ENCODE measurements at regions not wholly inside any gene's neighbourhood (a gene's known extent, or its start where the extent isn't known, plus 50 kb on each side); places are given as distances from the start of the nearest gene placed in this dataset.

- H4K20me1 ChIP-seq (ENCODE audit: insufficient read depth, low read length): no peaks in the 10 kb centered on the region
- peak overlapping the region in 1 of 2 experiments; percentile 1; a peak in 1 of 4 replicates for H4K8ac ChIP-seq (ENCODE audit: low read depth in 2 of 2, low read length in 2 of 2)
- no peak overlapping the region for H2AFZ ChIP-seq (replicated peaks; ENCODE audit: low read length, poor library complexity)
- peak overlapping the region; percentile 90 for H4K5ac ChIP-seq (ENCODE audit: low read depth, low read length)
- H3K9ac ChIP-seq (ENCODE audit: low read depth, low read length): no peak overlapping the region
- H3K18ac ChIP-seq (ENCODE audit: low read depth, low read length): peak overlapping the region; percentile 98
- peak overlapping the region; percentile 1; the same call in 1 of the 3 replicates for H2BK15ac ChIP-seq (ENCODE audit: low read depth, low read length)
- peaks cover 19% of the 10 kb centered on the region for H3K4me1 ChIP-seq (ENCODE audit: control insufficient read depth, insufficient read depth, low read length)
- CTCF ChIA-PET: no interaction called here
- no TSS peak for BruUV-seq (replicated peaks)
- H3K14ac ChIP-seq (replicated peaks; ENCODE audit: low read depth, low read length): peak overlapping the region; percentile 12
- no peak overlapping the region; the same call in 1 of the 2 replicates for H4K91ac ChIP-seq (ENCODE audit: insufficient read depth, low read depth, low read length)
- peaks cover 2% of the 10 kb centered on the region; the same call in 1 of the 2 replicates for H3K27me3 ChIP-seq (ENCODE audit: control insufficient read depth, insufficient read depth, low read length)
- no peaks in the 10 kb centered on the region for H3K9me3 ChIP-seq (ENCODE audit: control insufficient read depth, insufficient read depth, low read length)
- 75% methylated on average over 1 of the region's 7 CpGs; no CpG with 5 or more reads in 1 of the 2 experiments for WGBS, 2 experiments (ENCODE audit: extremely low coverage in 2 of 2, insufficient read length in 1 of 2)
- no peak overlapping the region for H2BK5ac ChIP-seq (ENCODE audit: low read depth, low read length, poor library complexity, severe bottlenecking)
- peaks cover 11% of the 10 kb centered on the region for H3K9me1 ChIP-seq (ENCODE audit: insufficient read depth, low read length)
- H3K4me3 ChIP-seq (ENCODE audit: insufficient read depth, low read depth, low read length): no peak overlapping the region
- dilution Hi-C loops (cut with HindIII; ENCODE audit: low sequenced_read_pairs, unreplicated experiment): no loop called here
- peak overlapping the region; percentile 35; the same call in 1 of the 2 replicates for H2BK120ac ChIP-seq (ENCODE audit: low read depth, low read length)
- H2BK20ac ChIP-seq (ENCODE audit: low read depth, low read length): peak overlapping the region; percentile 31; the same call in 1 of the 2 replicates
- POLR2A ChIA-PET (ENCODE audit: unreplicated experiment): no interaction called here
- no peak overlapping the region for H3K4me2 ChIP-seq (ENCODE audit: low read depth, low read length)
- H3K4ac ChIP-seq (ENCODE audit: low read depth, low read length): peak overlapping the region; percentile 56
- intact Hi-C loops (cut with micrococcal nuclease): no loop called here
- no peak for TF ChIP-seq FOS (IDR thresholded peaks at IDR 0.05; ENCODE audit: low read depth, low read length)
- no peak for TF ChIP-seq RAD21 (IDR thresholded peaks at IDR 0.05; ENCODE audit: low read length)
- no peak for TF ChIP-seq CEBPB (IDR thresholded peaks at IDR 0.05; ENCODE audit: low read depth, low read length)
- no peak for TF ChIP-seq BHLHE40 (IDR thresholded peaks at IDR 0.05; ENCODE audit: low read depth, low read length)
- no peak for TF ChIP-seq MAFK (IDR thresholded peaks at IDR 0.05; ENCODE audit: low read depth, low read length)
- no peak for TF ChIP-seq RFX5 (IDR thresholded peaks at IDR 0.05; ENCODE audit: low read depth, low read length)
- no peak for TF ChIP-seq USF2 (IDR thresholded peaks at IDR 0.05; ENCODE audit: low read depth, low read length)
- TF ChIP-seq POLR2A (IDR thresholded peaks at IDR 0.05; ENCODE audit: low read depth, low read length): no peak
- TF ChIP-seq CTCF (conservative IDR thresholded peaks at IDR 0.05; ENCODE audit: low read depth, low read length): no peak
- TF ChIP-seq ELK1 (IDR thresholded peaks at IDR 0.05; ENCODE audit: borderline replicate concordance, low read depth, low read length): no peak
- no peak for TF ChIP-seq RCOR1 (IDR thresholded peaks at IDR 0.05; ENCODE audit: insufficient replicate concordance, low read length)
- TF ChIP-seq NFE2L2 (IDR thresholded peaks at IDR 0.05; ENCODE audit: low read depth, low read length): no peak
- no peak for TF ChIP-seq MAZ (IDR thresholded peaks at IDR 0.05; ENCODE audit: borderline replicate concordance, low read depth, low read length)
- no peak for TF ChIP-seq SMC3 (IDR thresholded peaks at IDR 0.05; ENCODE audit: low read depth, low read length)
- no peak overlapping the region for H3K56ac ChIP-seq (ENCODE audit: extremely low read depth, insufficient read depth, low read length)
- no peak for DNase-seq
- no peak for ATAC-seq (ENCODE audit: low read depth)
- in situ Hi-C loops (cut with MboI; ENCODE audit: low sequenced_read_pairs): no loop called here
- H3K27ac ChIP-seq (ENCODE audit: insufficient read depth, low read length): peak overlapping the region; percentile 20; the same call in 1 of the 2 replicates
- H3K79me1 ChIP-seq (ENCODE audit: low read depth in 1 of 2, low read length in 2 of 2): no peaks in the 10 kb centered on the region
- no peak overlapping the region for H3K23ac ChIP-seq (ENCODE audit: low read depth, low read length)
- H3K36me3 ChIP-seq (ENCODE audit: control insufficient read depth, insufficient read depth, low read length): no peaks in the 10 kb centered on the region
- no peak overlapping the region for H2AK9ac ChIP-seq (replicated peaks; ENCODE audit: low read depth, low read length, poor library complexity)
- H2AK5ac ChIP-seq (ENCODE audit: low read depth, low read length): no peak overlapping the region
Observed at GRCh38 chr18:45243340-45244110, 371.8 kb upstream of the SLC14A2 start.

Data from IMR-90 (cell line).